SK-N-SH treated with all-trans-retinoic acid at 6 μM for 48 hours (cell line): ENCODE measurements at regions not wholly inside any gene's neighbourhood (a gene's known extent, or its start where the extent isn't known, plus 50 kb on each side); places are given as distances from the start of the nearest gene placed in this dataset.
"Not testable (repeated sequence)": the region's sequence is repeated elsewhere in the genome, so short reads cannot be mapped to it uniquely, and the experiment has no call there.

Experiments used
- CSDC2 ChIP-seq: fragments of 250-450 bp; sonication (Bioruptor Pico); IDR thresholded peaks from 2 replicates; pipeline ENCODE4 v1.5.0; 2020; ENCODE audit warnings: mild to moderate bottlenecking, moderate library complexity
- OSR1 ChIP-seq: fragments of 250-450 bp; sonication (Bioruptor Pico); IDR thresholded peaks from 2 replicates; pipeline ENCODE4 v1.8.0; 2022; ENCODE audit warnings: moderate library complexity, mild to moderate bottlenecking, inconsistent platforms
- PPARA ChIP-seq: fragments of 250-450 bp; sonication (Bioruptor Pico); IDR thresholded peaks from 2 replicates; pipeline ENCODE4 v1.5.0; 2020; ENCODE audit warnings: mild to moderate bottlenecking, borderline replicate concordance
- SNAI2 ChIP-seq: fragments of 250-450 bp; sonication (Bioruptor Pico); IDR thresholded peaks from 2 replicates; pipeline ENCODE4 v1.5.0; 2020; ENCODE audit warnings: mild to moderate bottlenecking, moderate library complexity
- TCF4 ChIP-seq: fragments of 250-450 bp; sonication (Bioruptor Pico); IDR thresholded peaks from 2 replicates; pipeline ENCODE4 v1.8.0; 2021; ENCODE audit warnings: mild to moderate bottlenecking, moderate library complexity, borderline replicate concordance
- TF ChIP-seq, protein P1 (sequence below): fragments of 250-450 bp; sonication (Bioruptor Pico); IDR thresholded peaks from 2 replicates; pipeline ENCODE4 v1.8.0; 2020; ENCODE audit warnings: mild to moderate bottlenecking, moderate library complexity, borderline replicate concordance

DNA sequence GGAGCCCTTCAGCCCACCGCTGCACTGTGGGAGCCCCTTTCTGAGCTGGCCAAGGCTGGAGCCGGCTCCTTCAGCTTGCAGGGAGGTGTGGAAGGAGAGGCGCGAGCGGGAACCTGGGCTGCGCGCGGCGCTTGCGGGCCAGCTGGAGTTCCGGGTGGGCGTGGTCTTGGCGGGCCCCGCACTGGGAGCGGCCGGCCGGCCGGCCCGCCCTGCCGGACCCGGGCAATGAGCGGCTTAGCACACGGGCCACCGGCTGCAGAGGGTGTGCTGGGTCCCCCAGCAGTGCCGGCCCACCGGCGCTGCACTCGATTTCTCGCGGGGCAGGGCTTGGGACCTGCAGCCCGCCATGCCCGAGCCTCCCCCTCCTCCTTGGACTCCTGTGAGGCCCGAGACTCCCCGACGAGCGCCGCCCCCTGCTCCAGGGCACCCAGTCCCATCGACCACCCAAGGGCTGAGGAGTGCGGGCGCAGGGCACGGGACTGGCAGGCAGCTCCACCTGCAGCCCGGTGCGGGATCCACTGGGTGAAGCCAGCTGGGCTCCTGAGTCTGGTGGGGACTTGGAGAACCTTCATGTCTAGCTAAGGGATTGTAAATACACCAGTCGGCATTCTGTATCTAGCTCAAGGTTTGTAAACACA, 886.5 kb downstream of the FSTL5 start:
- TF ChIP-seq, protein P1, sequence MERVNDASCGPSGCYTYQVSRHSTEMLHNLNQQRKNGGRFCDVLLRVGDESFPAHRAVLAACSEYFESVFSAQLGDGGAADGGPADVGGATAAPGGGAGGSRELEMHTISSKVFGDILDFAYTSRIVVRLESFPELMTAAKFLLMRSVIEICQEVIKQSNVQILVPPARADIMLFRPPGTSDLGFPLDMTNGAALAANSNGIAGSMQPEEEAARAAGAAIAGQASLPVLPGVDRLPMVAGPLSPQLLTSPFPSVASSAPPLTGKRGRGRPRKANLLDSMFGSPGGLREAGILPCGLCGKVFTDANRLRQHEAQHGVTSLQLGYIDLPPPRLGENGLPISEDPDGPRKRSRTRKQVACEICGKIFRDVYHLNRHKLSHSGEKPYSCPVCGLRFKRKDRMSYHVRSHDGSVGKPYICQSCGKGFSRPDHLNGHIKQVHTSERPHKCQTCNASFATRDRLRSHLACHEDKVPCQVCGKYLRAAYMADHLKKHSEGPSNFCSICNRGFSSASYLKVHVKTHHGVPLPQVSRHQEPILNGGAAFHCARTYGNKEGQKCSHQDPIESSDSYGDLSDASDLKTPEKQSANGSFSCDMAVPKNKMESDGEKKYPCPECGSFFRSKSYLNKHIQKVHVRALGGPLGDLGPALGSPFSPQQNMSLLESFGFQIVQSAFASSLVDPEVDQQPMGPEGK: not testable (repeated sequence)
- not testable (repeated sequence) for TF ChIP-seq SNAI2; PPARA (CRISPR knock-in tag); CSDC2 (CRISPR knock-in tag); TCF4; OSR1
